Astrocyte (in vitro differentiated cells and primary cell): ENCODE measurements at regions not wholly inside any gene's neighbourhood (a gene's known extent, or its start where the extent isn't known, plus 50 kb on each side); places are given as distances from the start of the nearest gene placed in this dataset.

ENCODE experiments used
- DNase-seq: peaks from one replicate; pipeline ENCODE4 v3.0.0-alpha.2; 2010; ENCODE audit warnings: low read depth
- FAIRE-seq: peaks from 2 replicates; lab custom pipeline; 2011; peaks lifted over from hg19 to GRCh38; lab: Jason Lieb, UNC
- H2AFZ ChIP-seq: 2 replicates; pipeline ENCODE4 v1.6.0; 2012; ENCODE audit warnings: low read depth, low read length, inconsistent platforms
- H3K27ac ChIP-seq: 2 replicates; pipeline ENCODE4 v1.5.1; 2011; ENCODE audit warnings: low read depth, low read length, inconsistent platforms
- H3K27me3 ChIP-seq: 2 replicates; pipeline ENCODE4 v1.6.0; 2011; ENCODE audit warnings: low read length, inconsistent platforms; ENCODE audit not compliant: insufficient read depth
- H3K36me3 ChIP-seq: 2 replicates; pipeline ENCODE4 v1.5.1; 2011; ENCODE audit warnings: low read length, inconsistent platforms; ENCODE audit not compliant: insufficient read depth
- H3K4me1 ChIP-seq: 2 replicates; pipeline ENCODE4 v1.5.1; 2011; ENCODE audit warnings: low read length, inconsistent platforms; ENCODE audit not compliant: insufficient read depth
- H3K4me2 ChIP-seq: 2 replicates; pipeline ENCODE4 v1.6.0; 2012; ENCODE audit warnings: low read length, inconsistent platforms
- H3K4me3 ChIP-seq: 2 replicates; pipeline ENCODE4 v1.5.1; 2011; ENCODE audit warnings: low read depth, mild to moderate bottlenecking, low read length, inconsistent platforms; ENCODE audit not compliant: insufficient read depth
- H3K79me2 ChIP-seq: 2 replicates; pipeline ENCODE4 v1.6.0; 2012; ENCODE audit warnings: mild to moderate bottlenecking, low read length, inconsistent platforms; ENCODE audit not compliant: insufficient read depth
- H3K9ac ChIP-seq: 2 replicates; pipeline ENCODE4 v1.6.0; 2012; ENCODE audit warnings: mild to moderate bottlenecking, low read length, inconsistent platforms
- H3K9me3 ChIP-seq: 2 replicates; pipeline ENCODE4 v1.5.1; 2012; ENCODE audit warnings: low read depth, mild to moderate bottlenecking, low read length, inconsistent platforms; ENCODE audit not compliant: insufficient read depth
- H4K20me1 ChIP-seq: 2 replicates; pipeline ENCODE4 v1.6.0; 2012; ENCODE audit warnings: low read length, inconsistent platforms; ENCODE audit not compliant: insufficient read depth
- H3K27ac Mint-ChIP-seq: one replicate; pipeline ENCODE4 v1.8.0; 2021; ENCODE audit warnings: mild to moderate bottlenecking, mixed read lengths; ENCODE audit not compliant: unreplicated experiment
- H3K27me3 Mint-ChIP-seq: one replicate; pipeline ENCODE4 v1.8.0; 2021; ENCODE audit warnings: low read depth, mixed read lengths; ENCODE audit not compliant: unreplicated experiment
- H3K36me3 Mint-ChIP-seq: one replicate; pipeline ENCODE4 v1.8.0; 2021; ENCODE audit warnings: low read depth, mixed read lengths; ENCODE audit not compliant: unreplicated experiment
- H3K4me1 Mint-ChIP-seq: one replicate; pipeline ENCODE4 v1.8.0; 2021; ENCODE audit warnings: low read depth, mixed read lengths; ENCODE audit not compliant: unreplicated experiment
- H3K4me3 Mint-ChIP-seq: one replicate; pipeline ENCODE4 v1.8.0; 2021; ENCODE audit warnings: mild to moderate bottlenecking, moderate library complexity, mixed read lengths; ENCODE audit not compliant: unreplicated experiment
- H3K9me3 Mint-ChIP-seq: one replicate; pipeline ENCODE4 v1.8.0; 2021; ENCODE audit warnings: mild to moderate bottlenecking, mixed read lengths; ENCODE audit not compliant: unreplicated experiment
- EZH2 ChIP-seq: IDR thresholded peaks from 2 replicates; pipeline ENCODE4 v1.6.1; 2012; ENCODE audit warnings: mild to moderate bottlenecking, low read length, inconsistent platforms; ENCODE audit not compliant: insufficient read depth
- TF ChIP-seq, protein P1 (sequence below): IDR thresholded peaks from 2 replicates; pipeline ENCODE4 v1.5.1; 2011; ENCODE audit warnings: low read depth, mild to moderate bottlenecking, inconsistent platforms, low read length, moderate library complexity; ENCODE audit not compliant: insufficient read depth

DNA sequence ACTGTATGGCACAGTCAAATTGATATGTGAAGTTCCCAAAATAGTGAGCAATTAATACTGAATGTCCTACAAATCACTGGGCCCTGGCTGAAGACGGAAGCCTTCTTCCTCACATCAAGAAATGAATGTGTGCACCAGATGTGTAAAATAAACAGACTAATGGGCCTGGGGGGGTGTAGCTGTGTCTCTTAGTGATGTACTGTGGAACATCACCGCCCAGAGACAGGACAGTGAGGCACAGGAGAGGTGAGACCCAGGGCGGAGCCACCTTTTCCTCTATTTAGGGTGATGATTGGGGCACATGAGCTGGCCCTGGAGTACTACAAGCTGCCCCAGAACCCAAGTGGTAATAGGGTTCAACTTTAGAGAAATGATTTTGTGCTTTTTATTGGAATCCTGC lies 368.5 kb upstream of the ARID1B start:
- no peak overlapping the region for H3K4me3 ChIP-seq
- no peaks in the 10 kb centered on the region for H3K4me1 ChIP-seq
- H4K20me1 ChIP-seq = no peaks in the 10 kb centered on the region
- FAIRE-seq (no peak), DNase-seq (no peak)
- TF ChIP-seq, protein P1, sequence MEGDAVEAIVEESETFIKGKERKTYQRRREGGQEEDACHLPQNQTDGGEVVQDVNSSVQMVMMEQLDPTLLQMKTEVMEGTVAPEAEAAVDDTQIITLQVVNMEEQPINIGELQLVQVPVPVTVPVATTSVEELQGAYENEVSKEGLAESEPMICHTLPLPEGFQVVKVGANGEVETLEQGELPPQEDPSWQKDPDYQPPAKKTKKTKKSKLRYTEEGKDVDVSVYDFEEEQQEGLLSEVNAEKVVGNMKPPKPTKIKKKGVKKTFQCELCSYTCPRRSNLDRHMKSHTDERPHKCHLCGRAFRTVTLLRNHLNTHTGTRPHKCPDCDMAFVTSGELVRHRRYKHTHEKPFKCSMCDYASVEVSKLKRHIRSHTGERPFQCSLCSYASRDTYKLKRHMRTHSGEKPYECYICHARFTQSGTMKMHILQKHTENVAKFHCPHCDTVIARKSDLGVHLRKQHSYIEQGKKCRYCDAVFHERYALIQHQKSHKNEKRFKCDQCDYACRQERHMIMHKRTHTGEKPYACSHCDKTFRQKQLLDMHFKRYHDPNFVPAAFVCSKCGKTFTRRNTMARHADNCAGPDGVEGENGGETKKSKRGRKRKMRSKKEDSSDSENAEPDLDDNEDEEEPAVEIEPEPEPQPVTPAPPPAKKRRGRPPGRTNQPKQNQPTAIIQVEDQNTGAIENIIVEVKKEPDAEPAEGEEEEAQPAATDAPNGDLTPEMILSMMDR = no peak
- TF ChIP-seq EZH2 = no peak
- H3K27ac Mint-ChIP-seq = no peak overlapping the region
- no peaks in the 10 kb centered on the region for H3K27me3 Mint-ChIP-seq
- H3K79me2 ChIP-seq = no peaks in the 10 kb centered on the region
- no peaks in the 10 kb centered on the region for H3K4me1 Mint-ChIP-seq
- H3K27ac ChIP-seq = no peak overlapping the region
- H2AFZ ChIP-seq = no peak overlapping the region
- H3K4me3 Mint-ChIP-seq = no peak overlapping the region
- H3K36me3 Mint-ChIP-seq = no peaks in the 10 kb centered on the region
- no peaks in the 10 kb centered on the region for H3K9me3 ChIP-seq
- H3K4me2 ChIP-seq = no peak overlapping the region
- no peaks in the 10 kb centered on the region for H3K27me3 ChIP-seq
- no peaks in the 10 kb centered on the region for H3K36me3 ChIP-seq
- peaks cover 2% of the 10 kb centered on the region for H3K9me3 Mint-ChIP-seq
- no peak overlapping the region for H3K9ac ChIP-seq

DNA sequence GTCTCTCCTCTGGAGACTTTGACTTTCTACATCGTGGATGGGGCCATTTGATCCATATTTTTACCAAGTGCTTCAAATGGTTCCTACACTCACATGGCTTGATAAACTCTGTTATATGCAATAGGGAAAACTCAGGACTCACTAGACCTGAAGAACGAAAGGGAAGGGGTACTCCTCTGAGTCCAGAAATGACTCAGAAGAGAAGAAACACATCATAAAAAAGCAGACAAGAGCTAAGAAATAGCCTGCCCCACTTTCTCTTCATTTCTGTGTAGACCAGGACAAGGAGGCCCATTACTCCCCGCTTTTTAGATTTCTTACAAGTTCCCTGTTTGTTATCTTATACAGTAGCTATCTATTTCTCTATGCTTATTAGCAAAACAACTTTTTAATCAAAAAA lies 369.8 kb upstream of the ARID1B start:
- H3K9ac ChIP-seq = no peak overlapping the region
- H4K20me1 ChIP-seq = no peaks in the 10 kb centered on the region
- no peaks in the 10 kb centered on the region for H3K27me3 ChIP-seq
- Mint-ChIP-seq H3K4me1 (no peaks in the 10 kb centered on the region), H3K27ac (no peak overlapping the region), H3K4me3 (no peak overlapping the region), H3K9me3 (peaks cover 5% of the 10 kb centered on the region), H3K27me3 (no peaks in the 10 kb centered on the region), H3K36me3 (no peaks in the 10 kb centered on the region)
- no peaks in the 10 kb centered on the region for H3K4me1 ChIP-seq
- H3K36me3 ChIP-seq = no peaks in the 10 kb centered on the region
- TF ChIP-seq EZH2 = no peak
- TF ChIP-seq, protein P1 = no peak
- no peak overlapping the region for H2AFZ ChIP-seq
- H3K9me3 ChIP-seq = no peaks in the 10 kb centered on the region
- DNase-seq (no peak), FAIRE-seq (no peak)
- no peak overlapping the region for H3K4me2 ChIP-seq
- H3K79me2 ChIP-seq = no peaks in the 10 kb centered on the region
- H3K27ac ChIP-seq = no peak overlapping the region
- no peak overlapping the region for H3K4me3 ChIP-seq

DNA sequence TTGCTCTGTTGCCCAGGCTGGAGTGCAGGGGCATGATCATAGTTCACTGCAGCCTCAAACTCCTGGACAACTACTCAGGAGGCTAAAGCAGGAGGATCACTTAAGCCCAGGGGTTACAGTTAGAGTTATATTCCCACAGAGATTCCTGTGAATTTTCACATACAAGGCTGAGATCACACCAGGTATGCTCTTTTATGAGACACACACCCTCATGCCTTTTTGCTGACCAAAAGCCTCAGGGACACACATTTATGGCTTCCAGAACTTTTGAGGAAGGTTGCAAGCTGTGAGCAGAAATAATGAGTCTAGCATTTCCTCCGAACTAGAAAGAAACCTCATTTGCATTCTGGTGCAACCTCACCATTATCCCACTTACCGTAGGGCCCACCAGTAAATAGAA lies 370.5 kb upstream of the ARID1B start:
- no peaks in the 10 kb centered on the region for H3K79me2 ChIP-seq
- H3K27me3 ChIP-seq = no peaks in the 10 kb centered on the region

More for the DNA sequence above, 370.5 kb upstream of the ARID1B start:
- Histone ChIP-seq H3K4me2 (no peak overlapping the region), H3K9me3 (no peaks in the 10 kb centered on the region), H3K4me3 (no peak overlapping the region), H3K9ac (no peak overlapping the region), H4K20me1 (no peaks in the 10 kb centered on the region), H3K27ac (no peak overlapping the region), H3K36me3 (no peaks in the 10 kb centered on the region), H2AFZ (no peak overlapping the region), H3K4me1 (no peaks in the 10 kb centered on the region)
- no peak overlapping the region for H3K4me3 Mint-ChIP-seq
- H3K27ac Mint-ChIP-seq = no peak overlapping the region
- H3K9me3 Mint-ChIP-seq = peaks cover 3% of the 10 kb centered on the region
- FAIRE-seq (no peak), DNase-seq (no peak)
- H3K4me1 Mint-ChIP-seq = no peaks in the 10 kb centered on the region
- H3K27me3 Mint-ChIP-seq = no peaks in the 10 kb centered on the region
- no peaks in the 10 kb centered on the region for H3K36me3 Mint-ChIP-seq
- TF ChIP-seq, protein P1 = no peak
- TF ChIP-seq EZH2 = no peak
